ENCODE measurements at regions not wholly inside any gene's neighbourhood (a gene's known extent, or its start where the extent isn't known, plus 50 kb on each side); places are given as distances from the start of the nearest gene placed in this dataset.

GRCh38 chr6:163902993-163903392 lies 488.5 kb downstream of the QKI start:
- H3K9ac ChIP-seq (ENCODE audit: low read depth, low read length), result no peak overlapping the region
- no peaks in the 10 kb centered on the region for H3K9me3 ChIP-seq (ENCODE audit: control insufficient read depth, insufficient read depth, low read length)
- no peaks in the 10 kb centered on the region for H3K36me3 ChIP-seq (ENCODE audit: insufficient read depth, low read length)
- no peaks in the 10 kb centered on the region; the same call in 1 of the 2 replicates for H3K4me1 ChIP-seq (ENCODE audit: insufficient read depth, low read length)

- Histone ChIP-seq H3K4me1 (ENCODE audit: insufficient read depth, low read length) (no peaks in the 10 kb centered on the region; the same call in 1 of the 2 replicates), H3K36me3 (ENCODE audit: insufficient read depth, low read length) (no peaks in the 10 kb centered on the region), H3K9me3 (ENCODE audit: control insufficient read depth, insufficient read depth, low read length) (no peaks in the 10 kb centered on the region), H3K9ac (ENCODE audit: low read depth, low read length) (no peak overlapping the region)
Observed at GRCh38 chr6:163901681-163902080, 487.2 kb downstream of the QKI start.

DNA sequence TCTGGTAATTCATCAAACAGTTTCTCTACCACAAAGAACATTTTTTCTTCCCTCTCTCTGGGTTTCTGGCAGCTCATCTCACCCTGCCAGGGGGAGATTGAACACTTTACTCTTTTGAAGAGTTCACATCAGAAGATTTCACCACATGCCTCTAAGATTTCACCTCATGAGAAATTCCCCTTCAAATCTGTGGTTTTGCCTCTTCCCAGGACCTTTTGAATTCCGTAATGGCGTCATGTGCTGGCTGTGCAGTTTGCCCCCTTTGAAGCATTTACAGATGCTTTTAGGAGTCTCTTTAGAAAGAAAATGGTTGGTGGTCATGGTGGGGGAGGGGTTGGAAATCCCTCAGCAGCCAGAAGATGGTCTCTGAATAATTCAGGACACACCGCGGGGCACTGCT lies 486.1 kb downstream of the QKI start:
- no peaks in the 10 kb centered on the region for H3K36me3 ChIP-seq (ENCODE audit: insufficient read depth, low read length)
- no peaks in the 10 kb centered on the region for H3K9me3 ChIP-seq (ENCODE audit: control insufficient read depth, insufficient read depth, low read length)
- no peak overlapping the region for H3K9ac ChIP-seq (ENCODE audit: low read depth, low read length)
- no peaks in the 10 kb centered on the region; the same call in 1 of the 2 replicates for H3K4me1 ChIP-seq (ENCODE audit: insufficient read depth, low read length)

DNA sequence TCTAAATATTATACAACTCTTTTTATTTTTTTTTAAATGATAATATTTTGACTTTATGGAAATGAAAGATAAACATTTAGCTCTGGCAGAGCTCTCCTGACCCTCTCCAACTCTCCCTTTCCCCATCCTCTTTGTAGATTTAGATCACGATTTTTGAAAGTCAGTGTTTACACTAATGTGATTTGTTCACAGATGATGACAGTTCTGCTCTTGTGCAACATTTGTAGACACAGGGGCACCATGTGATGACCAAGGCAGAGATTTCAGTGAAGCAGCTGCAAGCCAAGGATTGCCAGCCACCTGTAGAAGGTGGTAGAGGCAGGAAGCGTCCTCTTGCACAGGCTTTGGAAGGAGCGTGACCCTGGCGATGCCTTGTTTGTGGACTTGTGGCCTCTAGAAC lies 483.2 kb downstream of the QKI start:
- Histone ChIP-seq H3K9me3 (ENCODE audit: control insufficient read depth, insufficient read depth, low read length) (no peaks in the 10 kb centered on the region), H3K4me1 (ENCODE audit: insufficient read depth, low read length) (no peaks in the 10 kb centered on the region; the same call in 1 of the 2 replicates), H3K9ac (ENCODE audit: low read depth, low read length) (no peak overlapping the region), H3K36me3 (ENCODE audit: insufficient read depth, low read length) (no peaks in the 10 kb centered on the region)

GRCh38 chr6:163897030-163897429 lies 482.5 kb downstream of the QKI start:
- no peak overlapping the region for H3K9ac ChIP-seq (ENCODE audit: low read depth, low read length)
- H3K9me3 ChIP-seq (ENCODE audit: control insufficient read depth, insufficient read depth, low read length), result no peaks in the 10 kb centered on the region
- no peaks in the 10 kb centered on the region for H3K36me3 ChIP-seq (ENCODE audit: insufficient read depth, low read length)
- no peaks in the 10 kb centered on the region; the same call in 1 of the 2 replicates for H3K4me1 ChIP-seq (ENCODE audit: insufficient read depth, low read length)

GRCh38 chr6:163895162-163895561 lies 480.6 kb downstream of the QKI start:
- Histone ChIP-seq H3K9ac (ENCODE audit: low read depth, low read length) (no peak overlapping the region), H3K4me1 (ENCODE audit: insufficient read depth, low read length) (no peaks in the 10 kb centered on the region), H3K9me3 (ENCODE audit: control insufficient read depth, insufficient read depth, low read length) (no peaks in the 10 kb centered on the region), H3K36me3 (ENCODE audit: insufficient read depth, low read length) (no peaks in the 10 kb centered on the region)

DNA sequence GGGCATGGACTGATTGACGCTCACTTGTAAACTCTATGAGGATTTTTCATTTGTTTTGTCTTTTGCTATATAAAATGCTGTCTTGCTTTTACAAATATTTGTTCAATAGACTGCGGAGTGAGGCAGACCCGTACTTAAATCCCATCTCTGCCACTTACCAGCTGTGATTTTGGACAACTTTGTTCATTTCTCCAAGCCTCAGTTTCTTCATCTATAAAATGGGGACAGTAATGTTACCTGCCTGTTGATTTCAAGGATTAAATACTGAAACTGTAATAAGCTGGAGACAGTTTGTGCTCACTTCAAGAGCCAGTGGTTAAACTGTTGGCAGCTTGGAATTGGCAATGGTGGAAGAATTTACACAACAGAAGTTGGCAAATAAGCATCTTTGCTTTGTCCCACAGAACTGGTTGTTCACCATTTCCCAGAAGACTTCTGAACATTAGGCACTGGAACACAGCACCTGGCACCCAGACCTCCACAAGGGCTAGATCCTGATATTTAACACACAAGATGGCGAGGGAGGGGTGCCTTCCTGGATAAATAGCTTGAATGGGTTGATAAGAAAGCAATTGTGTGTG lies 479.2 kb downstream of the QKI start:
- Histone ChIP-seq H3K9me3 (ENCODE audit: control insufficient read depth, insufficient read depth, low read length) (no peaks in the 10 kb centered on the region), H3K9ac (ENCODE audit: low read depth, low read length) (no peak overlapping the region), H3K36me3 (ENCODE audit: insufficient read depth, low read length) (no peaks in the 10 kb centered on the region), H3K4me1 (ENCODE audit: insufficient read depth, low read length) (no peaks in the 10 kb centered on the region)

GRCh38 chr6:163892824-163893561 lies 478.5 kb downstream of the QKI start:
- peaks cover 3% of the 10 kb centered on the region; the same call in 1 of the 2 replicates for H3K9me3 ChIP-seq (ENCODE audit: control insufficient read depth, insufficient read depth, low read length)
- H3K4me1 ChIP-seq (ENCODE audit: insufficient read depth, low read length), result no peaks in the 10 kb centered on the region
- no peaks in the 10 kb centered on the region for H3K36me3 ChIP-seq (ENCODE audit: insufficient read depth, low read length)
- H3K9ac ChIP-seq (ENCODE audit: low read depth, low read length), result no peak overlapping the region

- Histone ChIP-seq H3K4me1 (ENCODE audit: insufficient read depth, low read length) (no peaks in the 10 kb centered on the region), H3K36me3 (ENCODE audit: insufficient read depth, low read length) (no peaks in the 10 kb centered on the region), H3K9ac (ENCODE audit: low read depth, low read length) (no peak overlapping the region), H3K9me3 (ENCODE audit: control insufficient read depth, insufficient read depth, low read length) (peaks cover 3% of the 10 kb centered on the region; the same call in 1 of the 2 replicates)
Observed at GRCh38 chr6:163889904-163890514, 475.5 kb downstream of the QKI start.

DNA sequence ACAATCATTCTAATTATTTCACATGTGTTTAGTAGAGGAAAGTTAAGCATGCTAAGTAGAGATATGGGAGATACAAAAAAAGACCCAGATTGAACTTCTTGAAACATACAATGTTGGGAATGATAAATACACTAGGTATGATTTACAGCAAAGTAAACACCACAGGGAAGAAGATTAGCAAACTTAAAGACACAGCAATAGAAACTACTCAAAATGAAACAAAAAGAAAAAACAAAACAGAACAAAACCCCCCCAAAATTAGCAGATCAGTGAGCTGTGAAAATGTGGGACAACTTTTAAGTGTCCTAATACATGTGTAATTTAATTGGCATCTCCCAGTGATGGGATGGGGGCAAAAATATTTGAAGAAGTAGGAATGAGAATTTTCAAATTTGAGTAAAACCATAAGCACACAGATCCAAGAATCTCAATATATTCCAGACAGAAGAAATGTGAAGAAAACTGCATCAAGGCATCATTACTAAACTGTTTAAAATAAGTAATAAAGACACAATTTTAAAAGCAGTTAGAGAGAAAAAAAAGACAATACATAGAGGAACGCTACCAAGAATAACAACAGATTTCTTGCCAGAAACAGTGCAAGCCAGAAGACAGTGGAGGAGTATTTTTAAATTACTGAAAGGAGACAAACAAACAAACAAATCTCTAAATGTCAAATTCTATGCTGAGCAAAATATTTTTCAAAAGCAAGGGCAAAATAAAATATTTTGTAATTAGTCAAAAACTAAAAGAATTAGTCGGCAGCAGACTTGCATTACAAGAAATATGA lies 473.7 kb downstream of the QKI start:
- no peaks in the 10 kb centered on the region for H3K4me1 ChIP-seq (ENCODE audit: insufficient read depth, low read length)
- no peak overlapping the region for H3K9ac ChIP-seq (ENCODE audit: low read depth, low read length)
- peaks cover 3% of the 10 kb centered on the region; the same call in 1 of the 2 replicates for H3K9me3 ChIP-seq (ENCODE audit: control insufficient read depth, insufficient read depth, low read length)
- H3K36me3 ChIP-seq (ENCODE audit: insufficient read depth, low read length), result no peaks in the 10 kb centered on the region

DNA sequence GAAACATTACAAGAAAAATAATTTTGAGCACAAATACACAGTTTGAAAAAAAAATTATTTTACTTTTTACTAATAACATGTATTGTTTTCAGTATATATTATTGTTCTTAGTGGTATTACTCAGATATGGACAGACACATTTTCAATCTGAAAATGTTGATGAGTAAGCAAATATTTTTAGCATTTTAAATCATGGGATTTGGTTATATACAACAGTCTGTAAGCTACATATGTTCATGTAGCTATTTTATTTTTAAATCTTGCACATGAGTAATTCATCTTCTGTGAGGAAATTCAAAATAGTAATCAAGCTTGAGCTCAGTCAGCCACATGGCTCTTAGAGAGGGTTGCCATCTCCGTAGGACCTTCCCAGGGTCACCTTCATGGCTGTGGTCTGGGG lies 471.9 kb downstream of the QKI start:
- Histone ChIP-seq H3K4me1 (ENCODE audit: insufficient read depth, low read length) (no peaks in the 10 kb centered on the region), H3K36me3 (ENCODE audit: insufficient read depth, low read length) (no peaks in the 10 kb centered on the region), H3K9ac (ENCODE audit: low read depth, low read length) (no peak overlapping the region), H3K9me3 (ENCODE audit: control insufficient read depth, insufficient read depth, low read length) (peaks cover 3% of the 10 kb centered on the region; the same call in 1 of the 2 replicates)

- H3K9ac ChIP-seq (ENCODE audit: low read depth, low read length), result no peak overlapping the region
- H3K4me1 ChIP-seq (ENCODE audit: insufficient read depth, low read length), result no peaks in the 10 kb centered on the region
- H3K9me3 ChIP-seq (ENCODE audit: control insufficient read depth, insufficient read depth, low read length), result peaks cover 3% of the 10 kb centered on the region; the same call in 1 of the 2 replicates
- H3K36me3 ChIP-seq (ENCODE audit: insufficient read depth, low read length), result no peaks in the 10 kb centered on the region
Observed at GRCh38 chr6:163883984-163884383, 469.5 kb downstream of the QKI start.

GRCh38 chr6:163878698-163879097 lies 464.2 kb downstream of the QKI start:
- H3K9me3 ChIP-seq (ENCODE audit: control insufficient read depth, insufficient read depth, low read length), result no peaks in the 10 kb centered on the region

DNA sequence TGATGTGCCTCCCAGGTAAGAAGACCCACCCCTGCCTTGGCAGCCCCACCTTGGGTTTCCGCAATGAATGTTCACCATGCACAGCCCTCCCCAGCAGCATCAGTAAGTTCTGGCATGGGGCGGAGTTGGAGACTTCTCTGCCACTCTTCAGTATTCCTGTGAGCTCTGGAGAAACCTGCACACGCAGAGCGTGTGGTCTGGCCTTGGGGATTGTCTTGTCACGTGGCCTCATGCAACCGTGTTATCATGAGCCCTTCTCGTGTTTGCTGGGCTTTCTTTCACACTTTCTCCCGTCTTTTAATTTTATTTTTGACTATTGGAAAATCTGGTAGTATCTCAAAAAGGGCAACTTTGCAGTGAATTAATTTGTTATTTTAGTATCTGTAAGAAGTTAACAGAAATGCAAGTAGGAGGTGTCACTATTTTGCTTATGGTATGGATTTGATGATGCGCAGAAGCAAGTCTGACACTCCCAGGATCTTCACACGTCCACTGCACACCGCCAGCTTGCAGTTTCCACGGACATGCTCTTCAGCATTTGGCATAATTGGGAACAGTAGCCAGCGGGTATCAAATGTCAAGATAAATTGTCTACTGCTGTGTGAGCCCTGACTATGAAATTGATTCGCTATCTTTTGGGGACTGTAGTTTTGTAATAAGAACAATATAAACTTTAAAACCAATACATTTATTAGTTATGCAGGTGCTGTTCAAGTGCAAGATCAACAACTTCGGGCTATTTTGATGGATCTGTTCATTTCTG lies 463.5 kb downstream of the QKI start:
- H3K36me3 ChIP-seq (ENCODE audit: insufficient read depth, low read length), result no peaks in the 10 kb centered on the region
- H3K9me3 ChIP-seq (ENCODE audit: control insufficient read depth, insufficient read depth, low read length), result no peaks in the 10 kb centered on the region

More at GRCh38 chr6:163878698-163879097, 464.2 kb downstream of the QKI start:
- no peaks in the 10 kb centered on the region for H3K36me3 ChIP-seq (ENCODE audit: insufficient read depth, low read length)
- H3K9ac ChIP-seq (ENCODE audit: low read depth, low read length), result no peak overlapping the region
- no peaks in the 10 kb centered on the region for H3K4me1 ChIP-seq (ENCODE audit: insufficient read depth, low read length)

More for the DNA sequence above, 463.5 kb downstream of the QKI start:
- no peak overlapping the region for H3K9ac ChIP-seq (ENCODE audit: low read depth, low read length)
- H3K4me1 ChIP-seq (ENCODE audit: insufficient read depth, low read length), result no peaks in the 10 kb centered on the region
